ENCODE measurements at regions not wholly inside any gene's neighbourhood (a gene's known extent, or its start where the extent isn't known, plus 50 kb on each side); places are given as distances from the start of the nearest gene placed in this dataset.
A peak's percentile ranks its signal among the peaks of the same experiment; 100 is the strongest.
"Not testable (repeated sequence)": the region's sequence is repeated elsewhere in the genome, so short reads cannot be mapped to it uniquely, and the experiment has no call there.

- peak in 1 of 56 donors; percentile 3 for DNase-seq
Observed at GRCh38 chr5:167332309-167332708, 959.1 kb upstream of the WWC1 start.

GRCh38 chr5:167336161-167336560, 955.3 kb upstream of the WWC1 start:
- no peak for DNase-seq

DNA sequence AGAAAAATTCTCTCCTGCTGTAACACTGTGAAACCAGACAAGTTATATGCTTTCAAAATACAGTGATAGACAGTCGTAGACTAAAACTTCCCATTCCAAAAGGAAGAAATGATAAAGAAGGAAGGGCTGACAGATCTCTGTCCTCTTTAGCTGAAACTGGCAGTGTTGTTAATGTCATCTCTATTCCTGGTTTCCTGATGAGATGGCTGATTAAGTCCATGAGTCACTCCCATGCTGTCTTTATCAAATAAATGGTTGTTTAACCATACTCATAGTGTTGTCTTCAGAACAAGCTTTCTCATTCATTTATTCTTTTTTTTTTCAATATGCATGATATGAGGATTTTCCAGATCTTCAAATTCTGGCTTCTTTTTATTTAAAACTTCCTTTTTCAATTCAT, 952.2 kb upstream of the WWC1 start:
- no peak for DNase-seq

DNA sequence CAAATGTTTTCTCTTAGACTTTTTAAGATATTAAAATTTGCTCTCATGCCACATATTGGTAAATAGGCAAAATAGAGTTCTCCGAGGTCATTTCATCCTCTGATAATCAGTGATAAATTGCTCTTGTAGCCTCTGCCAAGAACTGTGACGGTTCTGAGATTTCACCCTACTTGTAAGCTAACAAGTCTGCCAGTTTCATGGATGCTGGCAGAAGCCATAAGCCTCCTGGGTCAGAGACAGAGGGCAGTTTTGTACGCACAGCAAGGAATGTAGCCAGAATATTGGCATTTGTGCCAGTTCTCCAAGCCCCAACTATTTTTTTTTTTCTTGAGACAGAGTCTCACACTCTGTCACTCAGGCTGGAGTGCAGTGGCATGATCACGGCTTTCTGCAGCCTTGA, 945.0 kb upstream of the WWC1 start:
- DNase-seq, result no peak

DNA sequence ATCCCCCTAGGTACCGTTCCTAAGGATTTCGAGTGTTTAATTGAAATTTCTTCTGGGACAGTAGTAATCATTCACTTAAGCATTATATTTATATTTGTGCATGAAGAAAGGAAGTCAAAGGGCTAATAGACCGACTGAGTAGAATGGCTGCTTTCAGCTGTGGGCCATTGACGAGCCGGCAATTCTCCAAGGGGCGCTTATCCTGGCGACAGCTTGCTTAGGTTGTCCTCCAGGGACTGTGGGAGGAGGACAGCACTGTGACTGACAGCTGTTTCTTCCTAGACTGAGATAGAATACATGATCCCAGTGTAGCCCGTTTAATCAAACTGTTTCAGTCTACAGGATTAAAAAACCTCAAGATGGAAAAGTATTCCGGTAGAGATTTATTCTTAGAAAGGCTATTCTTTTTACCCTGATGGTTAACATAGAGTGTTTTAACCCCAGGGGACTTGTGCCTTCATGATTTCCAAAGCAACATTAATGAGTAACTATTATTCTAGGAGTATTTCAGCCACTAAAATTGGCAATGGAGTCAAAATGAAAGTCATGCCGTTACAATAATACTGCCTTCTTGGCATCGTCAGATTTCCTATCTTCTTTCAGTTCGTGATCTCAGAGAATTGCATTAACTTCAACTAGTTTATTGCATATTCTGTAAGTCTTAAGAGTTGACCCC, 943.1 kb upstream of the WWC1 start:
- DNase-seq, result no peak

- no peak for DNase-seq
Observed at GRCh38 chr5:167348980-167349379, 942.5 kb upstream of the WWC1 start.

DNA sequence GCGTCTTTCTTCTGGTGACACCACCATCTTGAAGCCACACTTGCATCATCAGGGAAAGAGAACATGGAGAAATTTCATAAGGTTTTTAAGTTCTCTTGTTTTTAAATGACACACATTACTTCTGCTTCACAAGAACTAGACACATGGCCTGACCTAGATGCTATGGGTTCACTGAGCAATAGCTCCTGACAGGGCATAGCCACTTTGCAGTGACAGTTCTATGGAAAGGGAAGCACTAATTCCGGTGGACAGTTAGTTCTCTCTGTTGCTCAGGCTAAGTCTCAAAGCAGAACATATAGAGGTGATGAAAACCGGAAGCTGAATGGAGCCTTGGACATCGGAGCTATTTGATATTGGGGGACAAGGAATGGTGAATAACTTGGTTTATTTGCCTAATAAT, 940.1 kb upstream of the WWC1 start:
- DNase-seq, result no peak

- no peak for DNase-seq
Observed at GRCh38 chr5:167352801-167353200, 938.6 kb upstream of the WWC1 start.

- no peak for DNase-seq
Observed at GRCh38 chr5:167355346-167355745, 936.1 kb upstream of the WWC1 start.

DNA sequence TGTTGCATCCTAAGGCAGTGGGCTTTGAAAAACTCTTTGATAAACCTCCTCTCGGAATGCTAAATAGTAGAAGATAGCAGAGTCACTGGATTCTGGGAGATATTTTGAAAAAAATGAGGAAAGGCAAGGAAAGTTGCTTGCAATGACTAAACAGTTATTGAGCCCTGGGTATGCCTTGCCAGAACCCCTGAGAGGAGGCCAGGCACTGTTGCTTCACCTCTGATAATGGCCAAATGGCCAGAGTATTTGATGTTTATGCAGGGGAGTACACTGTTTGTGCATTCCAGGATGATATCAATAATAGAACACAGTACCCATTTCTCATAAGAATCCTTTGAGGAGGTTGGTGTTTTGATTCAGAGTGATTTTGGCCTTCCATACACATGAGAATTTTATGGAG, 935.1 kb upstream of the WWC1 start:
- DNase-seq, result no peak

- no peak for DNase-seq
Observed at GRCh38 chr5:167358868-167359492, 932.5 kb upstream of the WWC1 start.

DNA sequence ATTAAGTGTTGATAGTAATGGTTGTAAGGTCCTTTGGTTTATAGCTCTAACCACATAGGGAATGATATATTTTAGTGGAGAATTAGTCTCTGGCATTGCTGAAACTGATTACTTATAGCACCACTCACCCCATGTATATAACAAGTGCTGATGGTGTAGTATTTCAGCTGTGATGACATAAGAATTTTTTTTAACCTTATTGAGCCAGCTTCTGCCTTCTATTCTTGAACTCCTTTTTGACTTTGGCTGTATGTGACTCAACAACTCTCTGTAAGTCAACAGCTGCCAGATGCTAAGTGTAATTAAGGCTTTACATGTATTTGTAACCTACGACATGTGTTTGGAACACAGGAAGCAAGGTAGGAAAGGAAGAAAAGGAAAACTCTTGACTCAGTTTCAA, 929.6 kb upstream of the WWC1 start:
- no peak for DNase-seq

GRCh38 chr5:167363065-167363464, 928.4 kb upstream of the WWC1 start:
- no peak for DNase-seq

DNA sequence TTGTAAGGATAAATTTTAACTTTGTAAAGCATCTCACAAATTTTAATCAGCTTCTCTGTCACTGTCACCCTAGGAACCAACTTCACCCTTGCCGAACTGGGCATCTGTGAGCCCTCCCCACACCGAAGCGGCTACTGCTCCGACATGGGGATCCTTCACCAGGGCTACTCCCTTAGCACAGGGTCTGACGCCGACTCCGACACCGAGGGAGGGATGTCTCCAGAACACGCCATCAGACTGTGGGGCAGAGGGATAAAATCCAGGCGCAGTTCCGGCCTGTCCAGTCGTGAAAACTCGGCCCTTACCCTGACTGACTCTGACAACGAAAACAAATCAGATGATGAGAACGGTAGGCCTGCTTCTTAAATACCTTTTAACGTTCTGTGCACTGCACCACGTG, 916.3 kb upstream of the WWC1 start:
- DNase-seq, result no peak

DNA sequence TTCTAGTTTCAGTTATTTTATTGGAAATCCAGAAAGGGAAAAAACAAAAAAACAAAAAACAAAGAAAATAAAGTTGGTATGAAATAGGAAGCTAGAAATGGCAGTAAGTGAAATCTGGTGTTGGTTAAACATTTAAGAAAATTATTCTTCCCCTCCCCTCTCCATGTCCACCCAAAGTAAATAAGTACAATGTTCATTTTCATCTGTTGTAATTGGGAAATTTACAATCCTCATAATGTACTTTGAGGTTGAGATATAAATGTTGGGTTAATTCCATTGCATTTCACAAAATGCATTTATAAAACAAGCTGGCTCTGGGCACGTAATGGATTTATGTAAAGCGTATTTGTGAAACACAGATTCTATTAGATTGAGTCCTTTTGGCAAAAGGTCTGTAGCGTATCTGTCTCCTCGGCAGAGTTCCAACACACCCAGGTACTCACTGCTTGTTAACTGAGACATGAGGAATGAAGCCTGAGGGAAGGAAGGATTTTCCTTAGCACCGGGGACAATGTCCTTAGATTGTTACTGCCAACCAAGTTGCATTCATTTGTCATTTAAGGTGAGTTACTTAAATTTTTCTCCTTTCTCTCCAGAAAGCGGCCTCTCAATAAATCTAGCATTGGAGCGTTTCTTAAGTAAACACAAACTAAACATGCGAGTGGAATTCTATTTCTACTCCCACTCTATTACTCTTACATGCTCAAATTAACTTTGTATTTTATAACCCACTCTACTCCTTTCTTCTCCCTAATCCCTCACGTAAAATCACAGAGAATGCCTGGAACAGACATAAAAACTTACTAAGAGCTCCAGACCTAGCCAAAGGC, 912.3 kb upstream of the WWC1 start:
- no peak for DNase-seq

GRCh38 chr5:167381457-167381856, 910.0 kb upstream of the WWC1 start:
- DNase-seq, result no peak

GRCh38 chr5:167389537-167389936, 901.9 kb upstream of the WWC1 start:
- no peak for DNase-seq

DNA sequence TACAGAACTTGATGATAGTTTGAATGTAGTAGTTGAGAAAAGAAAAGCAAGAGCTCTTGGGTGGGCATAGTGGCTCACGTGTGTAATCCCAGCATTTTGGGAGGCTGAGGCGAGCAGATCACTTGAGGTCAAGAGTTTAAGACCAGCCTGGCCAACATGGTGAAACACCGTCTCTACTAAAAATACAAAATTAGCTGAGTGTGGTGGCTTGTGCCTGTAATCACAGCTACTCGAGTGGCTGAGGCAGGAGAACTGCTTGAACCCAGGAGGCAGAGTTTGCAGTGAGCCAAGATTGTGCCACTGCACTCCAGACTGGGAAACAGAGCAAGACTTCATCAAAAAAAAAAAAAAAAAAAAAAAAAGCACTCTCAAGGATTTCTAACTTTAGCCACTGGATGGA, 900.2 kb upstream of the WWC1 start:
- not testable (repeated sequence) for DNase-seq

DNA sequence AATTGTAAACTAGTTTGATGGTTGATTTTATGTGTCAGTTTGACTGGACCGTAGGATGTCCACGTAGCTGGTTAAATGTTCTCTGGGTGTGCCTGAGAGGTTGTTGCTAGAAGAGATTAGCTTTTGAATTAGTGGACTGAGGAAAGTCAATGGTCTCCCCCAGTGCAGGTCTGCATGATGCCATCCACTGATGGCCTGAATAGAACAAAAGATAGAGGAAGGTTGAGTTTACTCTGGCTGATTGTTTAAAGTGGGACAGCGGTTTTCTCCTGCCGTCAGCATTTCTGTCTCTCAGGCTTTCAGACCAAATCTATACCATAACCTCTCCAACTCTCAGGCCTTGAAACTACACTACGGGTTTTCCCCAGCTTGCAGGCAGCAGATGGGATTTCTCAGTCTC, 899.2 kb upstream of the WWC1 start:
- no peak for DNase-seq

DNA sequence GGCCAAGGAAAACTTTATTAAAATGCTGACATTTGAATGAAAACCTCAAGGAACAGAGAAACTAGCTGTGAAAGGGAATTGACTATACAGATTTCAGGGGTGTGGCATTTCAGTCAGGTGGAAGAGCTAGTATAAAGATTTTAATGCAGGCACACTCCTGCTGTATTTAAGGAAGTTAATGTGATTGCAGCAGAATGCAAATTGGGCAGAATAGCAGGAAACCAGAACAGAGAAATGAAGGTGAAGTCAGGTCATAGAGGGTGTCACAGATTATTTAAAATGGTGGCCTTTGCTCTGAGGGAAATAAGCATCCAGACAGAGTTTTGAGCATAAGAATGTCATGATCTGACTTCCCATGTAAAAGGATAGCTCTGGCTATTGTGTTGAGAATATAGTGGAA, 898.1 kb upstream of the WWC1 start:
- no peak for DNase-seq

DNA sequence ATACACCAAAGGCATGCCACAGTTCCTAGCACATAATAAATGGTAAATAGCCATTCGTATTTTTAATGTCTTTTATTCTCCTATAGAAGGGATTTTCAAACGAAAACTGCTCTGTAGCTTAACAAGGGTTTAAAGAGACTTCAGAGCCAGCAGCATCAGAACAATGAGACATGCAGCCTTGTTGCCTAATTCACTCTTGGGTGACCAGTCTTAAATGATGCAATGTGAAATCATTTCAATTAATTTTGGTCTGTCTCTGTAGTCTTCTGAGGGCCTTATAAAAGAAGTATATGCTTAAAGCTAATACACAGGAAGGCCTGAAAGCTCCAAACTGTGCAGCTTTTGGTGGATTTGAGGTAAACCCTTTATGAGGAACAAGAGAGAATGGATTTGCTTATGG, 888.8 kb upstream of the WWC1 start:
- DNase-seq, result no peak

- no peak for DNase-seq
Observed at GRCh38 chr5:167406513-167406912, 884.9 kb upstream of the WWC1 start.

GRCh38 chr5:167412556-167412955, 878.9 kb upstream of the WWC1 start:
- DNase-seq, result no peak

Measured in amygdala (tissue), 56 donors.